ENCODE measurements at regions not wholly inside any gene's neighbourhood (a gene's known extent, or its start where the extent isn't known, plus 50 kb on each side); places are given as distances from the start of the nearest gene placed in this dataset.

DNA sequence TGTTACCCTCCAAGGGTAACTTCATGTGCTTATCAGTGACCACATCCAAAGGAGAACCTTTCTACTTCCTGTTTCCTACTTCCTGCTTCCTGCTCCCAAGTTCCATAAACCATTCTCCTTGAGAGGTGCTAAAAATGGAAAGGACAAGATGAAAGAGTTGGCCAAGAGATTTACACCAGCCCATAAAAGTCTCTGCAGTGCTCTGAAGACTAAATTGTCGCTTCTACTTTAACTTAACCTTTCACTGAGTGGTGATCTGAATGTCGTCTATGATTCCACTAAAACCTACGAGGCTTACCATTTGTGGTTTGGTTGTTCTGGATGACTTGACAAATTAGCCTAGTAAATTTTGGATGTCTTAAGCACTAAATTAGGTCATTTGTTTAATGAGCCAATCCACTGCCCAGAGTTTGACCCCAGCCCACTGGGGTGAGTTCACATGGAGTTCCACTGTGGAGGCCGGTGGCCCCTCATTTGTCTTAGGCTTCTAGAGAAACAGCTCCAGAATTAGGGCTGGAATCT is 333.1 kb downstream of the FOXL1 start:
- no peak overlapping the region for H3K4me3 ChIP-seq
- no peak for DNase-seq (ENCODE audit: low read depth in 1 of 2, low spot score in 1 of 2)
- H3K4me1 ChIP-seq (ENCODE audit: low read depth): peaks cover 9% of the 10 kb centered on the region
- H3K27ac ChIP-seq: no peak overlapping the region
- TF ChIP-seq, protein P1, sequence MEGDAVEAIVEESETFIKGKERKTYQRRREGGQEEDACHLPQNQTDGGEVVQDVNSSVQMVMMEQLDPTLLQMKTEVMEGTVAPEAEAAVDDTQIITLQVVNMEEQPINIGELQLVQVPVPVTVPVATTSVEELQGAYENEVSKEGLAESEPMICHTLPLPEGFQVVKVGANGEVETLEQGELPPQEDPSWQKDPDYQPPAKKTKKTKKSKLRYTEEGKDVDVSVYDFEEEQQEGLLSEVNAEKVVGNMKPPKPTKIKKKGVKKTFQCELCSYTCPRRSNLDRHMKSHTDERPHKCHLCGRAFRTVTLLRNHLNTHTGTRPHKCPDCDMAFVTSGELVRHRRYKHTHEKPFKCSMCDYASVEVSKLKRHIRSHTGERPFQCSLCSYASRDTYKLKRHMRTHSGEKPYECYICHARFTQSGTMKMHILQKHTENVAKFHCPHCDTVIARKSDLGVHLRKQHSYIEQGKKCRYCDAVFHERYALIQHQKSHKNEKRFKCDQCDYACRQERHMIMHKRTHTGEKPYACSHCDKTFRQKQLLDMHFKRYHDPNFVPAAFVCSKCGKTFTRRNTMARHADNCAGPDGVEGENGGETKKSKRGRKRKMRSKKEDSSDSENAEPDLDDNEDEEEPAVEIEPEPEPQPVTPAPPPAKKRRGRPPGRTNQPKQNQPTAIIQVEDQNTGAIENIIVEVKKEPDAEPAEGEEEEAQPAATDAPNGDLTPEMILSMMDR (IDR thresholded peaks at IDR 0.05; ENCODE audit: low read depth, low read length): no peak
- no peaks in the 10 kb centered on the region for H3K36me3 ChIP-seq
- H3K9me3 ChIP-seq (ENCODE audit: low read depth): no peaks in the 10 kb centered on the region
- no peaks in the 10 kb centered on the region for H3K27me3 ChIP-seq

DNA sequence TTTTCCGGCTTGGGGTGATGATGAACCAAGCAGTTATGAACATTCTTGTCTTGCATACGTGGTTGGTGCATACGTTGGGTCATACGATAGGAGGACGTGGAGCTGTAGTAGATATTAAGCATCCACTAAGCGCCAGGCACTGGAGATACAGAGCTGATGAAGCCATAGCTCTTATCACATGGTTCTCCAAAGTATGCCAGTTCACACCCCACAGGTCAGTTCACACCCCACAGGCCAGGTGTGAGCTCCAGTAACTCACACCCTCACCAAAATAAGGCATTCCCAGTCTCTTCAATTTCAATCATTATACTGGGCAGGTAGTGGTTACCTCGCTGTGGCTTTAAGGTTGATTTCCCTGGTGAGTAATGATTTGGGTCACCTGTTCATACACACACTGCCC is 335.5 kb downstream of the FOXL1 start:
- H3K4me3 ChIP-seq: no peak overlapping the region
- no peak for DNase-seq (ENCODE audit: low read depth in 1 of 2, low spot score in 1 of 2)
- H3K4me1 ChIP-seq (ENCODE audit: low read depth): no peaks in the 10 kb centered on the region

DNA sequence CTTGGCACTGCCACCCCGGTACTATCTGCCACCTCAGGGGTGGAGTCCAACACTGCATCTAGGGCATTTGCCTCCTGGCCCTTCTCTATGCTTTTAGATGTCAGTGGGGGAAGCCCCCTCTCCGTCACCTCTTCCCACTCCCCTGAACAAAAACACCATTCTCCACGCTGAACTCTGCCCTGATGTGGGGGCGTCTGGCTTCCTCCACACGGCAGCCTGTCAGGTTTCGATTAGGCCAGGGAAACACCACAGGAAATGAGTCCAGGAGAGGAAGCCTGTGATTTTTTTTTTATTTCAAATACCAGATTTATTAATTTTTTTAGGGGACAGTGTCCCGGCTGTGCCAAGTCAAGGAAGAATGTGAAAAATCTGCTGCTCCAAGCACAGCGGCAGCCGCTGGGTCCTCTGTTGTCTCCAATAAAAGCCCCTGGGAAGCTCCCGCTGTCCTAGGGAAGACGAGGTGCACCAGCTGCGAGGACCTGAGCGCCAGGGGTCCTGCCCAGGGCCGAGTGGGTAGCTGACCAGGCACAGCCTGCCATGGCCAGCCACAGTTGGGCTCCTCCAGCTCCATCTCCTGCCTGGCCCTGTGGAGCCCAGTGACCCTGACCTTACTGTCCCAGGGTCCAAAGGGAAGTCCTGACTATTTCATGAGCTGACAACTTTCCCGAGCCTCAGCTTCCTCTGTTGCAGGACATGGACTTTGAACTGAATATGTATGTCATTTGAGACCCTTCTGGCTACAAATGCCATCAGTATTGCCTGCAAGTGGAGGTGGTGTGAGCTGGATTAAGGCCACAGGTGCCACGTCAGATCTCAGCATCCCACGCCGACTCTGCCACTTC is 336.7 kb downstream of the FOXL1 start:
- no peak overlapping the region for H3K4me3 ChIP-seq
- no peaks in the 10 kb centered on the region for H3K36me3 ChIP-seq
- no peak for DNase-seq (ENCODE audit: low read depth in 1 of 2, low spot score in 1 of 2)
- H3K27ac ChIP-seq: no peak overlapping the region
- H3K27me3 ChIP-seq: no peaks in the 10 kb centered on the region
- H3K9me3 ChIP-seq (ENCODE audit: low read depth): no peaks in the 10 kb centered on the region
- TF ChIP-seq, protein P1 (IDR thresholded peaks at IDR 0.05; ENCODE audit: low read depth, low read length): no peak
- no peaks in the 10 kb centered on the region for H3K4me1 ChIP-seq (ENCODE audit: low read depth)

More for the DNA sequence above, 335.5 kb downstream of the FOXL1 start:
- Histone ChIP-seq H3K27ac (no peak overlapping the region), H3K27me3 (no peaks in the 10 kb centered on the region), H3K9me3 (ENCODE audit: low read depth) (no peaks in the 10 kb centered on the region), H3K36me3 (no peaks in the 10 kb centered on the region)
- TF ChIP-seq, protein P1 (IDR thresholded peaks at IDR 0.05; ENCODE audit: low read depth, low read length): no peak

DNA sequence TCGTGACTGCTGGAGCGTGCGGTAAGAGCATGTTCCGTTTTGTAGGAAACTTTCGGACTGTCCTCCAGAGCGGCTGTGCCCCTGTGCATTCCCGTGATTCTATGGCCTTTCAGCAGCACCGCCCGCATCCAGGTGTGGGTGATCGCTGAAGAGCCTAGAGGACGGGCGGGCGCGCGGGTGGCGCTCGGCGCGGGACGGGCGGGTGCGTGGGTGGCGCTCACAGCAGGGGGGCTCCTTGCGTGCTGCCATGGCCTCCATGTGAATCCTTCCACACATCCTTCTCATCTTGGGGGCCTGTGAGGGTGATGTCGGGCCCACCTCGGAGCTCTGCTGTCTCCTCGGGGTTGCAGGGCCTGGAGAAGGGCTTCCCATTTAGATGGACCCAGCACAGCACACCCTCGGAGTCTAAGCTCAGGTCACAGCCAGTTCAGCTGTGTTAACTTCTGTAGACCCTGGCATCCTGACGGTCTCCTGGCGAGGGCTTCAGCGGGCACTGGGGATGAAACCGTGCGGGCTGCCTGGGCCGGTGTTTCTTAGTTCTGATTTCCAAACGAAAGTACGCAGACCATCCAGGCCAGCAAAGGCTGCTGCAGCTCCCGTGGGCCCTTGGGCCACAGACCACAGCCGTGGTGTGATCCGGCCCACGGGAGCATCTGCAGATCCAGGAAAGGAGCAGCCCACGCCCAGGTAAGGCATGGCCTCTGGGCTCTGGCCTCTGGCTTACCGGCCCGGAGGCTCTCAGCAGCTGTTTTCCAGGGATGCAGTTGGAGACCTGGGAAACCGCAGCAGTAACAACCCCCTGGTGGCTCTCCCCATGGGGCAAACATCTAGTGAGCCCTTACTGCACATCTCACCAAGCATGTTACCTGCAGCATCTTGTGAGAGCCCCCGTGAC is 339.4 kb downstream of the FOXL1 start:
- Histone ChIP-seq H3K4me1 (ENCODE audit: low read depth) (no peaks in the 10 kb centered on the region), H3K27ac (no peak overlapping the region), H3K4me3 (no peak overlapping the region), H3K36me3 (no peaks in the 10 kb centered on the region), H3K27me3 (no peaks in the 10 kb centered on the region), H3K9me3 (ENCODE audit: low read depth) (no peaks in the 10 kb centered on the region)
- DNase-seq (ENCODE audit: low read depth in 1 of 2, low spot score in 1 of 2): no peak
- TF ChIP-seq, protein P1 (IDR thresholded peaks at IDR 0.05; ENCODE audit: low read depth, low read length): no peak

DNA sequence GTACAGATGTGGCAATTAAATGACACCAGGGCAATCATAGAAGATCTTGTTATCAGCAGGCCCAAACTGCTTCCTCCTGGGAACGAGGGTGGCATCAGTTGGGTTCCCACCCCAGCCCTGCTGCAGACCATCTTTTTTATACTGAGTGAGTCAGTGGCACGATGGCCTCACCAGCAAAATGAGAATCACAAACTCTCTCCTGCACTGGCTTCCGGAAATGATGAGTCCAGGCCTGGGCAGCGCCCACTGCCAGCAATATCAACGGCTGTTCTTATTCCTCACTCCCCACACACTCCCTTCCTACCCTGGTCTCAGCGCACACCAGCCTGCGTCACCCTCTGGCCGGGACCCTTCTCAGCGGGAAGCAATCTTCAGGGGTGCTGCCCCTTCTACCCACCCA is 340.3 kb downstream of the FOXL1 start:
- no peak overlapping the region for H3K4me3 ChIP-seq
- H3K4me1 ChIP-seq (ENCODE audit: low read depth): no peaks in the 10 kb centered on the region
- H3K27me3 ChIP-seq: no peaks in the 10 kb centered on the region
- H3K27ac ChIP-seq: no peak overlapping the region
- H3K36me3 ChIP-seq: no peaks in the 10 kb centered on the region
- no peaks in the 10 kb centered on the region for H3K9me3 ChIP-seq (ENCODE audit: low read depth)
- DNase-seq (ENCODE audit: low read depth in 1 of 2, low spot score in 1 of 2): no peak
- TF ChIP-seq, protein P1 (IDR thresholded peaks at IDR 0.05; ENCODE audit: low read depth, low read length): no peak

Data from cardiac muscle cell (in vitro differentiated cells and primary cell).